Osteoblast (primary cell): ENCODE measurements at regions not wholly inside any gene's neighbourhood (a gene's known extent, or its start where the extent isn't known, plus 50 kb on each side); places are given as distances from the start of the nearest gene placed in this dataset.

Experiments
- DNase-seq: peaks from one replicate; pipeline ENCODE4 v3.0.0; 2011; ENCODE audit warnings: low spot score, mixed read lengths; ENCODE audit not compliant: insufficient read length; ENCODE audit errors: missing footprints
- H2AFZ ChIP-seq: 2 replicates; pipeline ENCODE4 v1.6.0; 2011; ENCODE audit warnings: mild to moderate bottlenecking, low read length
- H3K27ac ChIP-seq: 2 replicates; pipeline ENCODE4 v1.5.1; 2011; ENCODE audit warnings: mild to moderate bottlenecking, low read depth, low read length, moderate library complexity
- H3K27me3 ChIP-seq: 2 replicates; pipeline ENCODE4 v1.6.0; 2012; ENCODE audit warnings: mild to moderate bottlenecking, control low read depth, inconsistent platforms, low read length, moderate library complexity; ENCODE audit not compliant: insufficient read depth
- H3K36me3 ChIP-seq: 2 replicates; pipeline ENCODE4 v1.5.1; 2011; ENCODE audit warnings: mild to moderate bottlenecking, low read length, control low read depth, moderate library complexity; ENCODE audit not compliant: insufficient read depth
- H3K4me1 ChIP-seq: 2 replicates; pipeline ENCODE4 v1.5.1; 2011; ENCODE audit warnings: mild to moderate bottlenecking, low read length, control low read depth, moderate library complexity; ENCODE audit not compliant: insufficient read depth
- H3K4me2 ChIP-seq: 2 replicates; pipeline ENCODE4 v1.6.0; 2011; ENCODE audit warnings: mild to moderate bottlenecking, low read length; ENCODE audit not compliant: insufficient read depth
- H3K4me3 ChIP-seq: fragments of 200-600 bp; sonication (generic); 3 replicates; pipeline ENCODE4 v1.5.1; 2012; ENCODE audit warnings: mild to moderate bottlenecking, low read length, inconsistent platforms; ENCODE audit not compliant: insufficient read depth
- H3K79me2 ChIP-seq: 2 replicates; pipeline ENCODE4 v1.6.0; 2012; ENCODE audit warnings: mild to moderate bottlenecking, low read length, control low read depth, inconsistent platforms; ENCODE audit not compliant: insufficient read depth
- H3K9me3 ChIP-seq: 2 replicates; pipeline ENCODE4 v1.5.1; 2011; ENCODE audit warnings: low read depth, low read length, control low read depth
- H4K20me1 ChIP-seq: 2 replicates; pipeline ENCODE4 v1.6.0; 2012; ENCODE audit warnings: mild to moderate bottlenecking, low read length, control low read depth; ENCODE audit not compliant: insufficient read depth
- CTCF ChIP-seq: IDR thresholded peaks from 2 replicates; pipeline ENCODE4 v1.5.1; 2011; ENCODE audit warnings: mild to moderate bottlenecking, low read depth, low read length, moderate library complexity; ENCODE audit errors: extremely low read depth

- no peak for TF ChIP-seq CTCF
- DNase-seq = no peak
- H3K4me2 ChIP-seq = no peak overlapping the region
- peaks cover 2% of the 10 kb centered on the region for H3K9me3 ChIP-seq
- H4K20me1 ChIP-seq = no peaks in the 10 kb centered on the region
- no peaks in the 10 kb centered on the region for H3K4me1 ChIP-seq
- H3K79me2 ChIP-seq = no peaks in the 10 kb centered on the region
- no peaks in the 10 kb centered on the region for H3K36me3 ChIP-seq
- H3K27me3 ChIP-seq = no peaks in the 10 kb centered on the region
- no peak overlapping the region for H3K27ac ChIP-seq
- H3K4me3 ChIP-seq = no peak overlapping the region
- H2AFZ ChIP-seq = no peak overlapping the region
These were observed 484.5 kb downstream of the IGSF11 start for GRCh38 chr3:118550122-118550521.

GRCh38 chr3:118550556-118550955 is 484.1 kb downstream of the IGSF11 start:
- Histone ChIP-seq H2AFZ (no peak overlapping the region), H3K27ac (no peak overlapping the region), H3K4me3 (no peak overlapping the region), H3K4me2 (no peak overlapping the region), H3K79me2 (no peaks in the 10 kb centered on the region), H4K20me1 (no peaks in the 10 kb centered on the region), H3K9me3 (peaks cover under 1% of the 10 kb centered on the region), H3K36me3 (no peaks in the 10 kb centered on the region), H3K27me3 (no peaks in the 10 kb centered on the region), H3K4me1 (no peaks in the 10 kb centered on the region)
- TF ChIP-seq CTCF = no peak
- DNase-seq = no peak

DNA sequence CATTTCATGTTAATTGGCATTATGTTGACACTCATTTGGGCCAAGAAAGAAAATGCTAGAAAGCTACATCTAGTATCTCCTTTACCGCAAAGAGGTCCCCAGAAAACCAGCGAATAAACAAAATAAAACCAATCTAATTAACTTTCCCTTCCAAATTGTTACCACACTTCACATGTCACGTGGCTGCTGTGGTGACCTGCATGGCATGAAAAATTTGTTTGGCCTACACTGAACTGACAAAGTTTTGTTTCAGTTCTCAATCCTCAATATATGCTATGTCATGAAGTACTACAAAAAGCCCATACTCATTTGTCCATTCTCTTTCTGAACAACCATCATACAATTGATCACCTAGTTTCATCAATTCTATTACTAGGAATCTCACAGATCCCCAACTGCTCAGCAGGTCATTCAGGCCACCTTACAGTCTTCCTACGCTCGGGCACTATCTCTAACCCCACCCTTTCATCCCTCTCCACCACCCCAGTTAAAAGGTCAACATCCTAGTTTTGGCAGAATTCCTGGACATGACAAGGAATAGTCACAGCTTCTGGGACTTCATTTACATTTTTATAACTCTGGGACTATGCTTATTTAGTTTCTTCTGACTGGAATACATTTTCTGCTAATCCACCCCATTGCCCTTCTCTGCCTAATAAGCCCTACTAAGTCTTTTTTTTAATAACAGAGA is 480.4 kb downstream of the IGSF11 start:
- no peak for TF ChIP-seq CTCF
- no peak overlapping the region for H3K4me3 ChIP-seq
- peaks cover 3% of the 10 kb centered on the region for H3K9me3 ChIP-seq
- no peaks in the 10 kb centered on the region for H3K4me1 ChIP-seq
- no peak overlapping the region for H3K27ac ChIP-seq
- H2AFZ ChIP-seq = no peak overlapping the region
- H3K79me2 ChIP-seq = no peaks in the 10 kb centered on the region
- no peak overlapping the region for H3K4me2 ChIP-seq
- H3K36me3 ChIP-seq = no peaks in the 10 kb centered on the region
- DNase-seq = no peak
- no peaks in the 10 kb centered on the region for H3K27me3 ChIP-seq
- no peaks in the 10 kb centered on the region for H4K20me1 ChIP-seq

- no peak overlapping the region for H3K4me3 ChIP-seq
- no peak overlapping the region for H2AFZ ChIP-seq
- H3K79me2 ChIP-seq = no peaks in the 10 kb centered on the region
- DNase-seq = no peak
- H3K9me3 ChIP-seq = peaks cover 3% of the 10 kb centered on the region
- H3K27me3 ChIP-seq = no peaks in the 10 kb centered on the region
- no peaks in the 10 kb centered on the region for H3K36me3 ChIP-seq
- no peaks in the 10 kb centered on the region for H4K20me1 ChIP-seq
- H3K4me2 ChIP-seq = no peak overlapping the region
- TF ChIP-seq CTCF = no peak
- no peak overlapping the region for H3K27ac ChIP-seq
- no peaks in the 10 kb centered on the region for H3K4me1 ChIP-seq
These were observed 477.7 kb downstream of the IGSF11 start for GRCh38 chr3:118556983-118557382.
